H7 (cell line): ENCODE measurements at regions not wholly inside any gene's neighbourhood (a gene's known extent, or its start where the extent isn't known, plus 50 kb on each side); places are given as distances from the start of the nearest gene placed in this dataset.

Experiments used
- DNase-seq: peaks from one replicate; pipeline ENCODE4 v3.0.0; 2012
- H3K27me3 ChIP-seq: 2 replicates; pipeline ENCODE4 v1.6.0; 2011; ENCODE audit warnings: mild to moderate bottlenecking, low read length; ENCODE audit not compliant: control insufficient read depth, insufficient read depth
- H3K36me3 ChIP-seq: replicated peaks from 2 replicates; pipeline ENCODE4 v1.5.1; 2011; ENCODE audit warnings: low read length; ENCODE audit not compliant: control insufficient read depth, insufficient read depth
- H3K4me3 ChIP-seq: 2 replicates; pipeline ENCODE4 v1.5.1; 2011; ENCODE audit warnings: low read depth, mild to moderate bottlenecking, control low read depth, low read length, moderate library complexity; ENCODE audit not compliant: insufficient read depth

GRCh38 chr1:243933495-243933894, 83.5 kb upstream of the AKT3 start:
- Histone ChIP-seq H3K27me3 (no peaks in the 10 kb centered on the region), H3K4me3 (no peak overlapping the region), H3K36me3 (no peaks in the 10 kb centered on the region)
- no peak for DNase-seq

GRCh38 chr1:243931957-243932356, 81.9 kb upstream of the AKT3 start:
- Histone ChIP-seq H3K27me3 (no peaks in the 10 kb centered on the region), H3K4me3 (no peak overlapping the region), H3K36me3 (no peaks in the 10 kb centered on the region)
- DNase-seq = no peak

GRCh38 chr1:243930822-243931671, 81.0 kb upstream of the AKT3 start:
- Histone ChIP-seq H3K36me3 (no peaks in the 10 kb centered on the region), H3K27me3 (no peaks in the 10 kb centered on the region), H3K4me3 (peak overlapping the region; percentile 8)
- peak; percentile 77 for DNase-seq

GRCh38 chr1:243927381-243927780, 77.3 kb upstream of the AKT3 start:
- no peak overlapping the region for H3K4me3 ChIP-seq

GRCh38 chr1:243926803-243927245, 76.8 kb upstream of the AKT3 start:
- DNase-seq = no peak
- Histone ChIP-seq H3K4me3 (no peak overlapping the region), H3K36me3 (no peaks in the 10 kb centered on the region), H3K27me3 (no peaks in the 10 kb centered on the region; the same call in 1 of the 2 replicates)

More at GRCh38 chr1:243927381-243927780, 77.3 kb upstream of the AKT3 start:
- no peak for DNase-seq
- H3K36me3 ChIP-seq = no peaks in the 10 kb centered on the region
- no peaks in the 10 kb centered on the region; the same call in 1 of the 2 replicates for H3K27me3 ChIP-seq

- no peak for DNase-seq
- H3K27me3 ChIP-seq = no peaks in the 10 kb centered on the region; the same call in 1 of the 2 replicates
- no peak overlapping the region for H3K4me3 ChIP-seq
- no peaks in the 10 kb centered on the region for H3K36me3 ChIP-seq
Observed at GRCh38 chr1:243926299-243926698, 76.3 kb upstream of the AKT3 start.

GRCh38 chr1:243924588-243925349, 74.7 kb upstream of the AKT3 start:
- no peaks in the 10 kb centered on the region; the same call in 1 of the 2 replicates for H3K27me3 ChIP-seq
- H3K4me3 ChIP-seq = no peak overlapping the region
- H3K36me3 ChIP-seq = no peaks in the 10 kb centered on the region
- no peak for DNase-seq

- no peaks in the 10 kb centered on the region; the same call in 1 of the 2 replicates for H3K27me3 ChIP-seq
- H3K36me3 ChIP-seq = no peaks in the 10 kb centered on the region
- no peak for DNase-seq
- no peak overlapping the region for H3K4me3 ChIP-seq
Observed at GRCh38 chr1:243924188-243924587, 74.1 kb upstream of the AKT3 start.

- Histone ChIP-seq H3K4me3 (no peak overlapping the region), H3K36me3 (no peaks in the 10 kb centered on the region), H3K27me3 (peaks cover 3% of the 10 kb centered on the region)
- DNase-seq = no peak
Observed at GRCh38 chr1:243923292-243924171, 73.5 kb upstream of the AKT3 start.

- no peak overlapping the region for H3K4me3 ChIP-seq
- no peak for DNase-seq
- peaks cover 27% of the 10 kb centered on the region for H3K27me3 ChIP-seq
Observed at GRCh38 chr1:243921111-243921510, 71.1 kb upstream of the AKT3 start.

GRCh38 chr1:243917863-243918565, 68.0 kb upstream of the AKT3 start:
- no peak for DNase-seq
- no peaks in the 10 kb centered on the region for H3K36me3 ChIP-seq
- peak overlapping the region; percentile 47 for H3K4me3 ChIP-seq
- H3K27me3 ChIP-seq = peaks cover 33% of the 10 kb centered on the region

More at GRCh38 chr1:243921111-243921510, 71.1 kb upstream of the AKT3 start:
- H3K36me3 ChIP-seq = no peaks in the 10 kb centered on the region

- DNase-seq = peak; percentile 86
- H3K27me3 ChIP-seq = peaks cover 33% of the 10 kb centered on the region
- peak overlapping the region; percentile 47 for H3K4me3 ChIP-seq
- no peaks in the 10 kb centered on the region for H3K36me3 ChIP-seq
Observed at GRCh38 chr1:243917177-243917862, 67.3 kb upstream of the AKT3 start.

GRCh38 chr1:243916160-243916559, 66.1 kb upstream of the AKT3 start:
- DNase-seq = no peak
- Histone ChIP-seq H3K27me3 (peaks cover 33% of the 10 kb centered on the region), H3K4me3 (no peak overlapping the region)

More at GRCh38 chr1:243916160-243916559, 66.1 kb upstream of the AKT3 start:
- H3K36me3 ChIP-seq = no peaks in the 10 kb centered on the region
